ENCODE measurements at regions not wholly inside any gene's neighbourhood (a gene's known extent, or its start where the extent isn't known, plus 50 kb on each side); places are given as distances from the start of the nearest gene placed in this dataset.

DNA sequence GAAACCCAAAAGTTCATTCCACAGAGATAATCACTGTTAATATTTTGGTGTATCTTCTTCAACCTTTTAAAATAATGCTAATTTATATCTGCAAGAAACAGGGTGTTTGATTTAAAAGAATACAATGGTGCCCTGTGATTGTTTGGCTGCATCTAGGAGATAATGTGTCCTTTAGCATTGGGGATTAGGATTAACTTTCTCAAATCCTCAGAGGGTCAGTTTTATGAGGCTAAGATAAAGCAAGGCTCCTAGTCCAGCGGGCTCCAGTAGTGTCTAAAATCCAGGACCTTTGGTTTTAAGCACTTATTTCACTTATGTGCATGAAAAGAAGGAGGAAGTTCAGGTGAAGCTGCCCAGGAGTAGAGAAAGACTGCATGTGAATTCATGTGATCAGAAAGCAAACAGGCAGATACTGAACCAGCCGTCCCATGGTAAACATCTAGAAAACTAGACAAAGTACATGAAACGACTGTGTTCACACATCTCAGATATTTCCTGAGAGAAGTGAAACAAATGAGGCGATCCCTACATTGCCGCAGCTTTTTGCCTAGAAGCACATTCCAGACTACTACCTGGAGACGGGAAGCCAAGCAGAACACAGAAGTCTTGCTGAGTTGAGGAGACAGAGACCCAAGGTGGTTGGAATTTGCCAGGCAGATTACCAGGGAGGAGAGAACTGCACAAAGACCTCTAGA, 129.1 kb upstream of the MAX start:
- TF ChIP-seq, protein P1, sequence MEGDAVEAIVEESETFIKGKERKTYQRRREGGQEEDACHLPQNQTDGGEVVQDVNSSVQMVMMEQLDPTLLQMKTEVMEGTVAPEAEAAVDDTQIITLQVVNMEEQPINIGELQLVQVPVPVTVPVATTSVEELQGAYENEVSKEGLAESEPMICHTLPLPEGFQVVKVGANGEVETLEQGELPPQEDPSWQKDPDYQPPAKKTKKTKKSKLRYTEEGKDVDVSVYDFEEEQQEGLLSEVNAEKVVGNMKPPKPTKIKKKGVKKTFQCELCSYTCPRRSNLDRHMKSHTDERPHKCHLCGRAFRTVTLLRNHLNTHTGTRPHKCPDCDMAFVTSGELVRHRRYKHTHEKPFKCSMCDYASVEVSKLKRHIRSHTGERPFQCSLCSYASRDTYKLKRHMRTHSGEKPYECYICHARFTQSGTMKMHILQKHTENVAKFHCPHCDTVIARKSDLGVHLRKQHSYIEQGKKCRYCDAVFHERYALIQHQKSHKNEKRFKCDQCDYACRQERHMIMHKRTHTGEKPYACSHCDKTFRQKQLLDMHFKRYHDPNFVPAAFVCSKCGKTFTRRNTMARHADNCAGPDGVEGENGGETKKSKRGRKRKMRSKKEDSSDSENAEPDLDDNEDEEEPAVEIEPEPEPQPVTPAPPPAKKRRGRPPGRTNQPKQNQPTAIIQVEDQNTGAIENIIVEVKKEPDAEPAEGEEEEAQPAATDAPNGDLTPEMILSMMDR (conservative IDR thresholded peaks at IDR 0.05), result no peak
- TF ChIP-seq ZFX (IDR thresholded peaks at IDR 0.05), result no peak

All from C4-2B (cell line).